Astrocyte of the spinal cord (primary cell): ENCODE measurements at regions not wholly inside any gene's neighbourhood (a gene's known extent, or its start where the extent isn't known, plus 50 kb on each side); places are given as distances from the start of the nearest gene placed in this dataset.

Source experiments
- DNase-seq: peaks from one replicate; pipeline ENCODE4 v3.0.0; 2011; ENCODE audit warnings: low read depth, low spot score
- H3K4me3 ChIP-seq: 2 replicates; pipeline ENCODE4 v1.5.1; 2011; ENCODE audit warnings: low read depth, mild to moderate bottlenecking, low read length, moderate library complexity
- in situ Hi-C: cut with HindIII; loops from 2 replicates; pipeline ENCODE4 v1.10.0; 2017; ENCODE audit warnings: low sequenced_read_pairs
- TF ChIP-seq, protein P1 (sequence below): IDR thresholded peaks from 2 replicates; pipeline ENCODE4 v1.5.1; 2012; ENCODE audit warnings: low read depth, mild to moderate bottlenecking, low read length, inconsistent platforms

DNA sequence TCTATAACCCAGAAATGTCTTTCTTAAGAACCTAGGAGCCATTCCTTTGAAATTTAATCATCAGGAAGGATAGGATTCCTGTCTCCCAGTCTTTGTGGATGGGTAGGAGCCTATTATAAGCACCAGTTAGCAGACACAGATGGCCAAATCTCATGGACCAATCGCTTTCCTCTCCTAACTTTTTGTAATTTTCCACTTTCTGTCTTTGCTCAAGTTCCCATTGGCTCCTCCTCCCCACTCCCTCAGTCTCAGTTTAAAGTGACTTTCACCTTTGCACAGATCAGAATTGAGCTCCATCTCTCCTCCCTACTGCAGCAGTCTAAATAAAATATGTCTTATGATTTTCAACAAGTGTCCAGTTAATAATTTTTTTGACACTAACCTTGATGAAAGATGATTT, 192.3 kb downstream of the HS3ST3A1 start:
- no peak for DNase-seq
- no peak overlapping the region for H3K4me3 ChIP-seq
- in situ Hi-C loops: no loop called here
- TF ChIP-seq, protein P1, sequence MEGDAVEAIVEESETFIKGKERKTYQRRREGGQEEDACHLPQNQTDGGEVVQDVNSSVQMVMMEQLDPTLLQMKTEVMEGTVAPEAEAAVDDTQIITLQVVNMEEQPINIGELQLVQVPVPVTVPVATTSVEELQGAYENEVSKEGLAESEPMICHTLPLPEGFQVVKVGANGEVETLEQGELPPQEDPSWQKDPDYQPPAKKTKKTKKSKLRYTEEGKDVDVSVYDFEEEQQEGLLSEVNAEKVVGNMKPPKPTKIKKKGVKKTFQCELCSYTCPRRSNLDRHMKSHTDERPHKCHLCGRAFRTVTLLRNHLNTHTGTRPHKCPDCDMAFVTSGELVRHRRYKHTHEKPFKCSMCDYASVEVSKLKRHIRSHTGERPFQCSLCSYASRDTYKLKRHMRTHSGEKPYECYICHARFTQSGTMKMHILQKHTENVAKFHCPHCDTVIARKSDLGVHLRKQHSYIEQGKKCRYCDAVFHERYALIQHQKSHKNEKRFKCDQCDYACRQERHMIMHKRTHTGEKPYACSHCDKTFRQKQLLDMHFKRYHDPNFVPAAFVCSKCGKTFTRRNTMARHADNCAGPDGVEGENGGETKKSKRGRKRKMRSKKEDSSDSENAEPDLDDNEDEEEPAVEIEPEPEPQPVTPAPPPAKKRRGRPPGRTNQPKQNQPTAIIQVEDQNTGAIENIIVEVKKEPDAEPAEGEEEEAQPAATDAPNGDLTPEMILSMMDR: no peak

DNA sequence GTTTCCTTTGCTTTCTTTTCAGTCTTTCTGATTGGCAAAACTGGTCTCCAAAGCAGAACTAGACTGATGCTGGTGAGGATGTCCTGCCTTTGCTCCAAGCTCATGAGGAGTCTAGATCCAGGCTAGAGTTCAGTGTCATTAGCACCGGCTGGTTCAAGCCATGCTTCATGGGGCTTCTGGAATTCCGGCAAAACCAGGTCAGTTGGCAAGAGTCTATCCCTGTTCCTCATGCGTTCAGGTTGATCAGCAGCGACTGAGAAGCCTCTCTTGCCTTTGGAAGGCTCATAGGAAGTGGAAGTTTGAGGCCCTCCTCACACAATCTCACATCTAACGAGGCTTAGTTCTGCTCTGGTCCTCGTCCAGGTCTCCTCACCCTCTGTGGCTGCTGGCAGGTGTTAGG, 194.3 kb downstream of the HS3ST3A1 start:
- DNase-seq: no peak
- in situ Hi-C loops: no loop called here
- no peak overlapping the region for H3K4me3 ChIP-seq
- TF ChIP-seq, protein P1: no peak

DNA sequence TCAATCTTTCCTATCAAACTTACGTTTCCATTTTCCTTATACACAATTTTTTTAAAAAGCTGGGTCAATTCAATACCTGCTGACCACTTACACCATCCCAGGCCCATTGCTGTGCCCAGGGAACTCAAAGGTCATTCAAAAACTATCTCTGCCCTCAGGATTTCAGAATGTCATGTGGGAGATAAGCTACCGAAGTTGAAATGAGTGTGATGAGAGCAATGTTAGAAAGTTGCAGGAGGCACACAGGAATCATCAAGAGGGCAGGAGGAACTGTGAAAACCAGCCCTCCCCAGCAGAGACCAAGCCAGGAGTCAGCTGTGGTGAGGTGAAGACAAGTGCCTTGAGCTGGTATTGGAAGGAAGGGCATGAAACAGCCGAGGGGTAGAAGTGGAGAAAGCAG, 195.9 kb downstream of the HS3ST3A1 start:
- no peak for DNase-seq
- in situ Hi-C loops: no loop called here
- no peak overlapping the region for H3K4me3 ChIP-seq
- TF ChIP-seq, protein P1: no peak

DNA sequence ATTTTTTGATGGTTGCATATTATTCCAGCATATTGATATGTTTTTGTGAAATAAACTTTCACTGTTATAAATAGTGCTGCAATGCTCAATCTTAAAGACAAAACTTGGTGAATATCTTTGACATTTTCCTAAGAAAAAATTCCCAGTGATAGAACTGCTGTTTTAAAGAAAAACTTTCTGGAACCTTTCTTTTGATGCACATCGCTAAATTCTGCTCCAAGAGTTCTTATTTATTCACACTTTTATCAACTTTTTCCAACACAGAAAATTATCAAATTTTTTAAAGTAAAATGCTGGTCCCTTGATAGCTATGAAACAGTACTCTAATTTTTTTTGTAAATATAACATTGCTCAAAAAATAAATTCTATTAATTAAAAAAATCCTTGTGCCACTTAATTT, 196.6 kb downstream of the HS3ST3A1 start:
- TF ChIP-seq, protein P1: no peak

DNA sequence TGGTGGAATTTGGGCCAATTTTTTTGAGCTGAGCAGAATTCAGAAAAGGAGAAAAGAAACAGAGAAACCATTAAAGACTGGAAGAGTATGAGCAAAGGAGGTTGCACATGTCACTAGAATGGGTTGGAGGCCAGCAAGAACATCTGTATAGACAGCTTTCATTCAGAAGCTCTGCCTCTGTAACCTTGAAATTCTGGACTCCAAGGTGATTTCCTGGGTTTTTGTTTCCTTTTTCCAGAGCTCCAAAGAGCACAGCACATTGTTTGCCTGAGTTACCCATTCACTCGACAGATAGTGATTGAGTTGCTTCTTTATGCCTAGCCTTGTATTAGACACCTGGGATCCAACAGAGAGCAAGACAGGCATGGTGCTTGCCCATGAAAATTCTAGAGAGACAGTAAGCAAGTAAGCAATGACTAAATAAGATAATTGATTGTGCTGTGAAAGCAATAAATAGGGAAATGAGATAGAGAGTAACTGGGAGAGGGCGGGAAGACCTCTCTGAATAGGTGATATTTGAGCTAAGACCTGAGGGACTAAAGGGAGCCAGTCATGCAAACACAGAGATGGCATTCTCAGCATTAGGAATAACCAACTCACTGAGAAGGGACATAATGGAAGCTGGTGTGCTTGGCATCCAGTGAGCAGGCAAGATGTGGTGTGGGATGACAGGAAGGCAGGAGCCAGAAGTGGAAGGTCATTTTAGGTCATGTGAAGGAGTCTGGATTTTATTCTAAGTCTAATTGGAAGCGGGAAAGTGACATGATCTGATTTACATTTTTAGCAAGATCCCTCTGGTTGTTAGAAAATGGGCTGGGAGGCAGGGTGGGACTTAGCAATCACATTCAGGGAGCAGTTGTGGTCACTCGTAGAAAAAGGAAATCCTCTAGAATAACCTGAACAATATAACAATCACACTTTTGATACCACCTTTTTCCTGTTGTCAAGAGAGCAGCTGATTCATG, 197.5 kb downstream of the HS3ST3A1 start:
- TF ChIP-seq, protein P1: no peak
- no peak overlapping the region for H3K4me3 ChIP-seq
- no peak for DNase-seq
- in situ Hi-C loops: no loop called here

More for the DNA sequence above, 196.6 kb downstream of the HS3ST3A1 start:
- no peak overlapping the region for H3K4me3 ChIP-seq
- in situ Hi-C loops: no loop called here
- DNase-seq: no peak

DNA sequence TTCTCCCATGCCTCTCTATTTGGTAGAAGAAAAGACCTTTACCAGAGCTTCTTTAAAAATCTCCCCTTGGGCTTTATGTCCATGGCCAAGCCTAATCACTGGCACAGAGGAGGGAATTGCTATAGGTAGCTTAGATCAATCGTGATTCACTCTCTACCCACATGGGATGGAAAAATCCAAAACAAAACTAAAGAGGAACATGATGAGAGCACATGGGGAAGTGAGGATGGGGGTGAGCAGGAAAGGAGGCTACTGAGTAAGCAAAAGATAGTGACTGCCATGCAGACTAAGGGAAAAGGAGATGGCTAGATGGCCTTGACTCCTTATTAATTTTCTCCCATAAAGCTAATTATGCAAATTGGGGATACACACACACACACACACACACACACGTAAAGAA, 201.2 kb downstream of the HS3ST3A1 start:
- TF ChIP-seq, protein P1: no peak
- no peak for DNase-seq
- no peak overlapping the region for H3K4me3 ChIP-seq
- in situ Hi-C loops: no loop called here
